Neutrophil (primary cell): ENCODE measurements at regions not wholly inside any gene's neighbourhood (a gene's known extent, or its start where the extent isn't known, plus 50 kb on each side); places are given as distances from the start of the nearest gene placed in this dataset.

Source experiments
- H3K27ac ChIP-seq: fragments of 200-600 bp; sonication (generic); 2 replicates; pipeline ENCODE4 v1.5.1; 2016; ENCODE audit warnings: mild to moderate bottlenecking, moderate library complexity
- H3K27me3 ChIP-seq: fragments of 200-600 bp; sonication (generic); 2 replicates; pipeline ENCODE4 v1.6.0; 2016; ENCODE audit warnings: mild to moderate bottlenecking
- H3K36me3 ChIP-seq: fragments of 200-600 bp; sonication (generic); 2 replicates; pipeline ENCODE4 v1.5.1; 2017
- H3K4me1 ChIP-seq, 2 experiments: fragments of 200-600 bp in 1 of 2; sonication (generic) in 1 of 2; 1 replicate in 1 of 2; 2 replicates in 1 of 2; pipeline versions ENCODE4 v1.5.1 to v1.6.1; 2013 to 2016; ENCODE audit warnings: low read depth in 1 of 2, low read length in 1 of 2, mild to moderate bottlenecking in 1 of 2, moderate library complexity in 1 of 2; ENCODE audit not compliant: control insufficient read depth in 1 of 2, insufficient read depth in 1 of 2
- H3K4me3 ChIP-seq, 2 experiments: fragments of 200-600 bp in 1 of 2; sonication (generic) in 1 of 2; 1 replicate in 1 of 2; 2 replicates in 1 of 2; pipeline ENCODE4 v1.5.1; 2013 to 2016; ENCODE audit warnings: low read depth in 1 of 2, low read length in 1 of 2, mild to moderate bottlenecking in 1 of 2, moderate library complexity in 1 of 2
- H3K9me3 ChIP-seq: fragments of 200-600 bp; sonication (generic); 2 replicates; pipeline ENCODE4 v1.5.1; 2016
- CTCF ChIP-seq: fragments of 200-600 bp; sonication (generic); IDR thresholded peaks from 2 replicates; pipeline ENCODE4 v1.5.1; 2016; ENCODE audit warnings: antibody characterized with exemption

GRCh38 chr10:78777867-78778266 is 290.9 kb upstream of the ZMIZ1 start:
- no peaks in the 10 kb centered on the region for H3K27me3 ChIP-seq
- TF ChIP-seq CTCF = no peak
- H3K4me3 ChIP-seq = no peak overlapping the region
- H3K36me3 ChIP-seq = no peaks in the 10 kb centered on the region
- no peaks in the 10 kb centered on the region for H3K4me1 ChIP-seq
- no peak overlapping the region for H3K27ac ChIP-seq
- no peaks in the 10 kb centered on the region for H3K9me3 ChIP-seq

GRCh38 chr10:78778444-78779338 is 290.1 kb upstream of the ZMIZ1 start:
- Histone ChIP-seq H3K27me3 (no peaks in the 10 kb centered on the region), H3K9me3 (no peaks in the 10 kb centered on the region), H3K4me3 (no peak overlapping the region), H3K27ac (no peak overlapping the region), H3K36me3 (no peaks in the 10 kb centered on the region), H3K4me1 (no peaks in the 10 kb centered on the region)
- no peak for TF ChIP-seq CTCF

GRCh38 chr10:78779339-78779955 is 289.3 kb upstream of the ZMIZ1 start:
- Histone ChIP-seq H3K9me3 (no peaks in the 10 kb centered on the region), H3K27ac (no peak overlapping the region), H3K27me3 (no peaks in the 10 kb centered on the region), H3K4me1 (no peaks in the 10 kb centered on the region), H3K4me3 (no peak overlapping the region), H3K36me3 (no peaks in the 10 kb centered on the region)
- no peak for TF ChIP-seq CTCF

GRCh38 chr10:78780551-78780961 is 288.2 kb upstream of the ZMIZ1 start:
- H3K9me3 ChIP-seq = no peaks in the 10 kb centered on the region
- no peaks in the 10 kb centered on the region for H3K4me1 ChIP-seq
- H3K27me3 ChIP-seq = no peaks in the 10 kb centered on the region

GRCh38 chr10:78781251-78781913 is 287.4 kb upstream of the ZMIZ1 start:
- no peaks in the 10 kb centered on the region for H3K27me3 ChIP-seq
- no peak overlapping the region for H3K27ac ChIP-seq
- no peak for TF ChIP-seq CTCF
- H3K4me1 ChIP-seq = no peaks in the 10 kb centered on the region
- H3K9me3 ChIP-seq = no peaks in the 10 kb centered on the region
- H3K4me3 ChIP-seq = no peak overlapping the region
- no peaks in the 10 kb centered on the region for H3K36me3 ChIP-seq

More at GRCh38 chr10:78780551-78780961, 288.2 kb upstream of the ZMIZ1 start:
- Histone ChIP-seq H3K4me3 (no peak overlapping the region), H3K36me3 (no peaks in the 10 kb centered on the region), H3K27ac (no peak overlapping the region)
- TF ChIP-seq CTCF = no peak
